Myocyte (in vitro differentiated cells): ENCODE measurements at regions not wholly inside any gene's neighbourhood (a gene's known extent, or its start where the extent isn't known, plus 50 kb on each side); places are given as distances from the start of the nearest gene placed in this dataset.
"Not testable (repeated sequence)": the region's sequence is repeated elsewhere in the genome, so short reads cannot be mapped to it uniquely, and the experiment has no call there.

Experiments used
- DNase-seq: peaks from one replicate; pipeline ENCODE4 v3.0.0-alpha.2; 2012; ENCODE audit warnings: low read depth

- peak; percentile 5 for DNase-seq
These were observed 65.6 kb upstream of the CLEC6A start for GRCh38 chr12:8390001-8390777.

GRCh38 chr12:8396225-8397071 lies 59.3 kb upstream of the CLEC6A start:
- DNase-seq, result peak; percentile 29

DNA sequence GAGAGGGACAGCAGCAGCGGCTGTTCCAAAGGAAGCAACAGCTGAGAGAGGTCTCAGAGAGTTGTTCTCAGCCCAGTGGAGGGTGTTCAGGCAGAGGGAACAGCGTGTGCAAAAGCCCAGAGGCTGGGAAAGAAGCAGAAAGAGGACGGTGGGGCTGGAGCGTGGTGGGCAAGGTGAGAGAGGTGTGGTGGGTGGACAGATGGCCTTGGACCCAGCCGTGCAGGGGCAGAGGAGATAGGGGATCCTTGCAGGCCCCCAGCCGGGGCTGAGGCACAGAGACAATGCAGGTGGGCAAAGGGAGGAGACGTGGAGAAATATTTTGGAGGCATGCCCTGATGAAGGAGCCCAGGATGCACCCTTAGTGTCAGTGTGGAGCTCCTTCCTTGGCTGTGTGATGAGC lies 58.4 kb upstream of the CLEC6A start:
- not testable (repeated sequence) for DNase-seq

- DNase-seq, result peak; percentile 26
These were observed 56.2 kb upstream of the CLEC6A start for GRCh38 chr12:8399496-8400034.

- DNase-seq, result not testable (repeated sequence)
These were observed 51.9 kb upstream of the CLEC6A start for GRCh38 chr12:8403834-8404233.

GRCh38 chr12:8404341-8404740 lies 51.4 kb upstream of the CLEC6A start:
- DNase-seq, result not testable (repeated sequence)
